ENCODE measurements at regions not wholly inside any gene's neighbourhood (a gene's known extent, or its start where the extent isn't known, plus 50 kb on each side); places are given as distances from the start of the nearest gene placed in this dataset.

DNA sequence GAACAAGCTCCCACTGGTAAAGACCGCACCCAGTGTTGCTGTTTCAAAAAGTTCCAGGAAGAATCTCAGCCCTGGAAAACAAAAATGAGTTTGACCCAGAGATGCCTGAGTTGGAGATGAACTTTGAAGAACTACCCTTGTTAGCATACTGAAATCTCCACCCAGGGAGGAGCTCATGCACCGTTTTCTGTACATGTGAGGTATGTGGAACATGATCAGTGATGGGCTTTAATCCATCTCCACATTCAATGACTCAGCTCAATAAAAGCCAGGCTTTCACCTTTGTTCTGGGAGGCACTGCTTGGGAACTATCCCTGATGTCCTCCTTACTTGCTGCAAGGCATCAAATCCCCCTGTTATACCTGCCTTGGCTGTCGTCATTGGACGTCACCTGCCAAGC, 279.9 kb downstream of the UQCRFS1 start:
- POLR2A ChIA-PET, result no interaction called here
- H3K4me3 Mint-ChIP-seq, result no peak overlapping the region
- H3K9me3 Mint-ChIP-seq (ENCODE audit: insufficient read depth), result no peaks in the 10 kb centered on the region
- no peaks in the 10 kb centered on the region for H3K27me3 Mint-ChIP-seq (ENCODE audit: low read depth)
- no peaks in the 10 kb centered on the region for H3K36me3 Mint-ChIP-seq (ENCODE audit: low read depth)
- DNase-seq (no peak), ATAC-seq (no peak)
- H3K4me1 Mint-ChIP-seq (ENCODE audit: low read depth), result no peaks in the 10 kb centered on the region
- CTCF ChIA-PET, result no interaction called here
- no peak overlapping the region for H3K27ac Mint-ChIP-seq

DNA sequence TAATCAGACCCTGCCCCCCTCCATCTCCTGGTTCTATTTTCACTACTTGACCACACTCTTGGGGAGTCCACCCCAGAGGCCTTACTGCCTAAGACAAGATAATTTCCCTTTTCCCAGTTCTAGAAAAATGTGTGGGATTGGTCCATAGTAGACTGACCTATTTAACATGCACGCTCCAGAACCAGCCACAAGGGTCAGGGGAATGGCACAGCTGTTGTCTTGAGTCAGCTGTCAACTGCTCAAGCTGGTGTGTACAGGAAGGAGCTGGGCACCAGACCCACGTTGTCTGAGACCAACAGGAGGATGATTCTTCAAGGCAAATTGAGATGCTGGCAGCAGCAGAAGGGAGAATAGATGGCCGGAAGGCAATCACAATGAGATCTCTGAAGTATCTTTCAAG, 280.5 kb downstream of the UQCRFS1 start:
- ATAC-seq, result no peak
- no peak overlapping the region for H3K4me3 Mint-ChIP-seq

DNA sequence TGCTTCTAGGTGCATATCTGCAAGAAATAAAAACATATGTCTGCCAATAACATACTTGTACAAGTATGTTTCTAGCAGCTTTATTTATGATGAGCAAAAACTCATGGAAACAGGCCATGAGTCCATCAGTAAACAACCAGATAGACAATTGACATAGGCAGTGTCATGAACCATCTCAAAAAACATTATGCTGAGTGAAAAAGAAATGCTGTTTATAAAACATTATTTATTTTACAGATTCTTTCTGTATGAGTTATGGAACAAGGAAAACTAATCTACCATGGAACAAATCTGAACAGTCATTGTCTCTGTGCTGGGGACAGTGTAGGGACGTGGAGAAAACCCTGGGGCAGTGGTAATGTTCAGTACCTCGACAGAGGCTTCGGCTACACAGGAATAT, 283.9 kb downstream of the UQCRFS1 start:
- DNase-seq, result no peak
- ATAC-seq, result no peak
- ChIA-PET POLR2A (no interaction called here), CTCF (no interaction called here)
- no peaks in the 10 kb centered on the region for H3K36me3 Mint-ChIP-seq (ENCODE audit: low read depth)
- no peak overlapping the region for H3K4me3 Mint-ChIP-seq
- H3K27ac Mint-ChIP-seq, result no peak overlapping the region
- H3K4me1 Mint-ChIP-seq (ENCODE audit: low read depth), result no peaks in the 10 kb centered on the region
- H3K27me3 Mint-ChIP-seq (ENCODE audit: low read depth), result no peaks in the 10 kb centered on the region
- no peaks in the 10 kb centered on the region for H3K9me3 Mint-ChIP-seq (ENCODE audit: insufficient read depth)

More for the DNA sequence above, 280.5 kb downstream of the UQCRFS1 start:
- DNase-seq, result no peak
- no peaks in the 10 kb centered on the region for H3K27me3 Mint-ChIP-seq (ENCODE audit: low read depth)
- H3K27ac Mint-ChIP-seq, result no peak overlapping the region
- H3K4me1 Mint-ChIP-seq (ENCODE audit: low read depth), result no peaks in the 10 kb centered on the region
- POLR2A ChIA-PET, result no interaction called here
- CTCF ChIA-PET, result no interaction called here
- no peaks in the 10 kb centered on the region for H3K36me3 Mint-ChIP-seq (ENCODE audit: low read depth)
- no peaks in the 10 kb centered on the region for H3K9me3 Mint-ChIP-seq (ENCODE audit: insufficient read depth)

DNA sequence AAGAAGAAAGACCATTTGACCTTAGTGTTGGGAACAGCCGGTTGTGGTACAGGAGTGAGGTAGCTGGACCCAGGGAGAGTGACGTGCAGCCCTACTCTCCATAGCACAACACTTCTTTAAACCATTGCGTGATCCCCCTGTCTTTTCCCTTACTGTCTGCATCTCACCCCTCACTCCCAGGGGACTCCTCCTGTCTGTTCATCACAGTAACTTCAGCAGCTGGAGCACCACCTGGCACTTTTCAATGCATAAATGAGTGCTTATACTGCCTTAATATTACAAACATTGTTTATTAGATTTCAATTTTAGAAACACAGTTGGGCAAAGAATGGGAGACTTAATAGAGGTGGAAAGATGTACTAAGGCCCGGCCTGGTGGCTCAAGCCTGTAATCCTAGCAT, 285.5 kb downstream of the UQCRFS1 start:
- Mint-ChIP-seq H3K4me3 (no peak overlapping the region), H3K9me3 (ENCODE audit: insufficient read depth) (no peaks in the 10 kb centered on the region), H3K27ac (no peak overlapping the region), H3K27me3 (ENCODE audit: low read depth) (no peaks in the 10 kb centered on the region), H3K4me1 (ENCODE audit: low read depth) (no peaks in the 10 kb centered on the region), H3K36me3 (ENCODE audit: low read depth) (no peaks in the 10 kb centered on the region)
- ATAC-seq (no peak), DNase-seq (no peak)
- ChIA-PET CTCF (interaction anchor here (1.4 kb wide), 1 partner anchor 336 kb away, joined by 3 read pairs; no protein-coding TSS in a partner anchor), POLR2A (no interaction called here)

DNA sequence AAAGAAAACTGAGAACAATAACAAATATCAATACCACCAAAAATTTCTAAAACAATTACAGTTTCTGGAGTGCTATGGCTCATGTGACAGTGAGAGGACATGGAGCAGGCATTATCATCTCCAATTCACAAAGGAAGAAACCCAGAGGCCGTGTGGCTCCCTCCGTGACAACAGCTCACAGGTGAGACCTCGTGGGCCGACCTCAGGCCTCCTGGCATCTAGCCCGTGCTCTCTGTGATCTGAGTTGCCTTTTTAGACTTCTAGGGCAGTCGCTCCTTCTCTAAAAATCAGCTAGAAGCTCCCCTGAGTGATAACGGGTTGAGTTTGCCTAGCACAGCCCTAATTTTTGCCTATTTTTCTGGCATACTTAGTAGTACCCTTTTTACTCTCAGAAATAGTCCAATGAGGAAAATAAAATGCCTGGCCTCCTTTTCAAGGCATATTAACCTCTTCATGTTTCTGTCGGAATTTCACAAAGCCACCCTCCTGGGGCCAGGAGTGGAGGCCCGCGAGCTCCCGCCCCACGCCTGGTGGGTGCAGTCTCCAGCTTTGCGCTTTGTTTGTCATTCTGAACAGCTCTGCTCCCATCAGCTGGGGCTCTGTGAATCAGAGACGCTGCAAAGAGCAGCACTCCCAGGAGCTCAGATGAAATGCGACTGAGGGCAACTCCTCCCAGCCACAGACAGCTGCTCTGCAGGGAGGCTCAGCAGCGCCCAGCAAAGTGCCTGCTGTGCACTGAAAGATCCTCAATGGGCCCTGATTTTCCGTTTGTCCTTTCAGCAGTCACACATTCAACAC, 292.5 kb downstream of the UQCRFS1 start:
- DNase-seq (no peak), ATAC-seq (no peak)
- ChIA-PET CTCF (no interaction called here), POLR2A (no interaction called here)
- no peaks in the 10 kb centered on the region for H3K4me1 Mint-ChIP-seq (ENCODE audit: low read depth)
- H3K4me3 Mint-ChIP-seq, result no peak overlapping the region
- no peak overlapping the region for H3K27ac Mint-ChIP-seq
- H3K9me3 Mint-ChIP-seq (ENCODE audit: insufficient read depth), result no peaks in the 10 kb centered on the region
- H3K27me3 Mint-ChIP-seq (ENCODE audit: low read depth), result peaks cover 4% of the 10 kb centered on the region
- no peaks in the 10 kb centered on the region for H3K36me3 Mint-ChIP-seq (ENCODE audit: low read depth)

DNA sequence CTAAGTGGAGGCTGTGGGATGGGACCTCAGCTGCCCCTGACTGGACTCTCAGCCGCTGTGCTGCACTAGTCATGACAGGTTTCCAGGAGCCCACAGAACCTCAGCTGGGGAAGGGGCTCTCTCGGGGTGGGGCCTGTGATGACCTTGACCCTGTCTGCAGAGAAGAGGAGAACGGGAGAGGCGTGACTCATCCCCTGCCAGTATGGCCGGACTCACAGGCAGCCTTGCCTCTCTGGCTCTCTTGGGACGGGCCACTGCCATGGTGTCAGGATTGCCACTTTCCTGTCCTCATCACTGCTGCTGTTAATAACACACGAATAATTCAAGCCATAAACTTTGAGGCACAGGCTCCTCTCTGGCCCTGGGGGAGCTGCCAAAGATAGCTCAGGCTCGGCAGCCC, 295.3 kb downstream of the UQCRFS1 start:
- H3K36me3 Mint-ChIP-seq (ENCODE audit: low read depth), result no peaks in the 10 kb centered on the region
- H3K27me3 Mint-ChIP-seq (ENCODE audit: low read depth), result peaks cover 4% of the 10 kb centered on the region
- no peaks in the 10 kb centered on the region for H3K4me1 Mint-ChIP-seq (ENCODE audit: low read depth)
- H3K27ac Mint-ChIP-seq, result no peak overlapping the region
- ChIA-PET POLR2A (no interaction called here), CTCF (no interaction called here)
- ATAC-seq, result no peak
- no peak for DNase-seq
- H3K4me3 Mint-ChIP-seq, result no peak overlapping the region
- H3K9me3 Mint-ChIP-seq (ENCODE audit: insufficient read depth), result no peaks in the 10 kb centered on the region

DNA sequence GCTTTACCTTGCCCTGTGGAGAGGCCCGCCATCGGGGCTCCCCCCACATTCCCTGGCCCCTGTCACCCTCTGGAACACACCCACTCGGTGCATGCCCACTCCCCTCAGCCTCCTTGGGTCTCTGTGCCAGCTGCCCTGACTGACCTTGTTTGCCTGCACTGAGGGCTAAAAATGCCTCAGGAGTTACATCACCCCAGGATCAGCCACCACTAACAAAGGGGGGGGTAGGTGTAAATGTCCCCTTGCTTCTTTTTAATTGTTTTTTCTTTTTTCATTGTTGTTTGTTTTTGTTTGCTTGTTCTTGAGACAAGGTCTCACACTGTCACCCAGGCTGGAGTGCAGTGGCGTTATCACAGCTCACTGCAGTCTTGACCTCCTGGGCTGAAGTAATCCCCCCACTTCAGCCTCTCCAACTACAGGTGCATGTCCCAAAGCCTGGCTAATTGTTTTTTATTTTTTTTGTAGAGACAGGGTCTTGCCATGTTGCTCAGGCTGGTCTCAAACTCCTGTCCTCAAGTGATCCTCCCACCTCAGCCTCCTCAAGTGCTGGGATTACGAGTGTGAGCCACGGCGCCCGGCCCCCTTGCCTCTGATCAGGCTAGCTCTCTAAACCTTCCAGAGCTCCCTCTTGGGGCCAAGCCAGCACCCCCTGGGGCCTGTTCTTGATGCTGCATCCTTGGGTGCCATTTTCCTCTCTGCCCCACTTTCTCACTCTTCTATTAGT, 297.1 kb downstream of the UQCRFS1 start:
- CTCF ChIA-PET, result no interaction called here
- Mint-ChIP-seq H3K4me1 (ENCODE audit: low read depth) (no peaks in the 10 kb centered on the region), H3K4me3 (no peak overlapping the region), H3K36me3 (ENCODE audit: low read depth) (no peaks in the 10 kb centered on the region), H3K9me3 (ENCODE audit: insufficient read depth) (no peaks in the 10 kb centered on the region), H3K27ac (no peak overlapping the region), H3K27me3 (ENCODE audit: low read depth) (peaks cover under 1% of the 10 kb centered on the region)
- DNase-seq (no peak), ATAC-seq (no peak)
- POLR2A ChIA-PET, result interaction anchor here (0.7 kb wide), 1 partner anchor 875 kb away, joined by 3 read pairs; no protein-coding TSS in a partner anchor

DNA sequence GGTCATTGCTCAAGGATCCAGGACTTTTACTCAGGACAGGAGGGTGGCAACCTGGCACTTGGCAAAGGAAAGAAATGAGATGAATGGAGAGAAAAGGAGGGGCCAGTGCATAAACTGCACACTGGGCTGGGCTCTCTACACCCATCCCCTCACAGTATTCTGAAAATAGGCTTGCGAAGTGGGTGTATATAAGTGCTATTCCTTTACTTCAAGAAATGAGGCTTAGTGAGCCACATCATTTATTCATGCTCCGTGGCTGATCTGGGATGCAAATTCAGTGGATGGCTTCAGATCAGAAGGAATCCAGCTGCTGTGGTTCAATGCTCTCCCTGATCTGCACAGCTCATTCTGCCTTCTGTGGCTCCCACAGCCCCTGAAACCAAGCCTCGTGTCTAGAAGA, 297.7 kb downstream of the UQCRFS1 start:
- Mint-ChIP-seq H3K27ac (no peak overlapping the region), H3K36me3 (ENCODE audit: low read depth) (no peaks in the 10 kb centered on the region), H3K4me3 (no peak overlapping the region), H3K27me3 (ENCODE audit: low read depth) (no peaks in the 10 kb centered on the region), H3K9me3 (ENCODE audit: insufficient read depth) (no peaks in the 10 kb centered on the region), H3K4me1 (ENCODE audit: low read depth) (no peaks in the 10 kb centered on the region)
- no peak for DNase-seq
- CTCF ChIA-PET, result no interaction called here
- no peak for ATAC-seq
- POLR2A ChIA-PET, result no interaction called here

DNA sequence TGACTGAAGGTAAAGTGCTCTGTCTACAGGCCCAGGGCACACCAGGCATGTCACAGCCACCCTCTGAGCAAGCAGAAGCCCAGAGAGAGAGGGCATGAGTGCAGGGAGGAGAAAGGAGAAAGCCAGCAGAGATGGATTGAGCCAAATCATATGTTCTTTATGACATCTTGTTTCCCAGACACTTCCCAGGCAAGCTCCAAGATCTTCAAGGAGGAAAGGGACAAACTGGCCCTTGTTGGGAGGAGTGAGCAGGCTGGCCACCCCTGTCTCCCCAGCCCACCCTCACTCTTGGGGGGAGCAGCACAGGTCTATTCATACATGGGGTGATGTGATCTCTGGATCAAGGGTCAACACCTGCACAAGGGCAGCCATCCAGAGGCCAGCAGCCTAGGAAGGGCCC, 298.8 kb downstream of the UQCRFS1 start:
- no peaks in the 10 kb centered on the region for H3K36me3 Mint-ChIP-seq (ENCODE audit: low read depth)
- no peaks in the 10 kb centered on the region for H3K9me3 Mint-ChIP-seq (ENCODE audit: insufficient read depth)
- H3K4me1 Mint-ChIP-seq (ENCODE audit: low read depth), result no peaks in the 10 kb centered on the region
- DNase-seq (no peak), ATAC-seq (no peak)
- CTCF ChIA-PET, result no interaction called here
- H3K27me3 Mint-ChIP-seq (ENCODE audit: low read depth), result no peaks in the 10 kb centered on the region
- no peak overlapping the region for H3K27ac Mint-ChIP-seq
- H3K4me3 Mint-ChIP-seq, result no peak overlapping the region
- POLR2A ChIA-PET, result no interaction called here

DNA sequence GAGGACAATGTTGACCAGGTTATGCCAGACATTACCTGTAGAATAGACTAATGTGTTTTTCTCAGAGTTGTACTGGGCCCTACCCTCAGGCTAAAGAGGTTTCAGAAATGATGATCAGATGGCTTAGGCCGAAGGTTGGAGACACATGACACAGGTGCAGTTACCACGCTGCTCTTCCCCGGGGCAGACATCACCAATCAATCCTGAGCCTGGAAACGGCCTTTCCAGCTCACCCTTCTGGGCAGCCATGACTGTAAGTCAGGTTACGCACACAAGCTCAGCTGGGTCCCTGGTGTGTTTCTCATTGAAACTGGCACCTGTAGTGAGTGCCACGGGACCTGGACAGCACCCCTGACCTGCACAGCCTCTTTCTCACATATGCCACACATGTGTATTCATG, 299.3 kb downstream of the UQCRFS1 start:
- ChIA-PET POLR2A (no interaction called here), CTCF (no interaction called here)
- Mint-ChIP-seq H3K27me3 (ENCODE audit: low read depth) (no peaks in the 10 kb centered on the region), H3K36me3 (ENCODE audit: low read depth) (no peaks in the 10 kb centered on the region), H3K4me3 (no peak overlapping the region), H3K27ac (no peak overlapping the region), H3K9me3 (ENCODE audit: insufficient read depth) (no peaks in the 10 kb centered on the region), H3K4me1 (ENCODE audit: low read depth) (no peaks in the 10 kb centered on the region)
- no peak for DNase-seq
- no peak for ATAC-seq

DNA sequence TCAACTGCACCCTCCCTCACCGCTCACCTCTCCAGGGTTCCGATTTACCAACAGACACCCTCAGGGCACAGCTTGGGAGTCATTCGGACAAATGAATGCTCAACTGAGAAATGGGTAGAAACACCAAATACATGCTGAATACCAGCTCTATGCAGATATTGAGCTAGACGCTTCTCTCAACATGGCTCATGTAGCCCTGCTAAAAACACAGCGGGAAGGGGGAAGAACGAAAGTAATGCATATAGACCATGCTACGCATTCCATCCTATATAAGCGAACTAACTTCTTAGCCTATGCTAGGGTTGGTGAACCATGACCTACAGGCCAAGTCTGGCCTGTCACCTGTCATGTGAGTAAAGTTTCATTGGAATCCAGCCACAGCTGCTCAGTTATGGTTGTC, 304.0 kb downstream of the UQCRFS1 start:
- Mint-ChIP-seq H3K36me3 (ENCODE audit: low read depth) (no peaks in the 10 kb centered on the region), H3K9me3 (ENCODE audit: insufficient read depth) (no peaks in the 10 kb centered on the region), H3K27me3 (ENCODE audit: low read depth) (no peaks in the 10 kb centered on the region), H3K27ac (no peak overlapping the region), H3K4me3 (no peak overlapping the region), H3K4me1 (ENCODE audit: low read depth) (no peaks in the 10 kb centered on the region)
- DNase-seq, result no peak
- POLR2A ChIA-PET, result no interaction called here
- no peak for ATAC-seq
- CTCF ChIA-PET, result no interaction called here

DNA sequence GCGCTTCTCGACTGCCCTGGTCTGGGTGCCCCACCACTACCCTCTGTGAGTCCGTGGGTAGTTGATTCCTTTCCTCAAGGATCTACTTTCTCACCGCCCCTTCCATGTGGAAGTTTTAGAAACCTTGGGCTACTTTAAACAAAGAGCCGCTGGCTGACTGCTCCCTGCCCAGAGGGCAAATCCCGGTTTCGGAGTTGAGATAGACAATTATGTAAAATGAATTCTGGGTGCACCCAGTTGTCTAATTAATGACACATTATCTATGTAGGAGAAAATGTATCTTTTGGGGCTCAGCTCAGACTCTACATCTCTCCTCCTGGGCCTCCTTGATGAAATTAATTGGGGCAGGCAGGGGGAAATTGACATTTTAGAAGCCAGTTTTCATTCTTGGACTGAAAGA, 305.4 kb downstream of the UQCRFS1 start:
- POLR2A ChIA-PET, result no interaction called here
- no peaks in the 10 kb centered on the region for H3K27me3 Mint-ChIP-seq (ENCODE audit: low read depth)
- H3K36me3 Mint-ChIP-seq (ENCODE audit: low read depth), result no peaks in the 10 kb centered on the region
- no peak for DNase-seq
- CTCF ChIA-PET, result no interaction called here
- no peaks in the 10 kb centered on the region for H3K4me1 Mint-ChIP-seq (ENCODE audit: low read depth)
- H3K4me3 Mint-ChIP-seq, result no peak overlapping the region
- no peak for ATAC-seq
- H3K9me3 Mint-ChIP-seq (ENCODE audit: insufficient read depth), result no peaks in the 10 kb centered on the region
- no peak overlapping the region for H3K27ac Mint-ChIP-seq

DNA sequence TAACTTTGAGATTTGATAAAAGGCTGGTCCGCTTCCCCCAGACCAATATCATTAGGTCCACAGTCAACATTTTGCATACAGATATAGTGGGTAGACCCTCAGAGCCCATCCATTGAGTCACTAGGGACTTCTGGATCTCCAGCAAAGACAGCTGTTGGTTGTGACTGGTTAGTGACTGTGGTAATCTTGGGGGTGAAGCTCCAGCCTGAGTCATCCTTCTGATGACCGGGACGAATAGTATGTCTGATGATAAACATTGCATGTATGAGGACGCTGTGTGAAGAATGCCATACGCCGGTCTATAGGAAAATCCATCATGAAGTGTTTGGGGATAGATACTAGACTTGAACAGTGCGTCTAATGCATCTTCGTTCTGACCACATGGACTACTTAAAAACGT, 307.0 kb downstream of the UQCRFS1 start:
- no peaks in the 10 kb centered on the region for H3K36me3 Mint-ChIP-seq (ENCODE audit: low read depth)
- DNase-seq (no peak), ATAC-seq (no peak)
- H3K4me1 Mint-ChIP-seq (ENCODE audit: low read depth), result no peaks in the 10 kb centered on the region
- ChIA-PET CTCF (no interaction called here), POLR2A (no interaction called here)
- no peak overlapping the region for H3K4me3 Mint-ChIP-seq
- H3K27me3 Mint-ChIP-seq (ENCODE audit: low read depth), result no peaks in the 10 kb centered on the region
- H3K27ac Mint-ChIP-seq, result no peak overlapping the region
- no peaks in the 10 kb centered on the region for H3K9me3 Mint-ChIP-seq (ENCODE audit: insufficient read depth)

Measured in activated CD8-positive, alpha-beta T cell treated with anti-CD3 and anti-CD28 coated beads, Interleukin-2, amount 10 ng/mL, durations not matched to agents 7 days and 5 days (primary cell).